ENCODE measurements at regions not wholly inside any gene's neighbourhood (a gene's known extent, or its start where the extent isn't known, plus 50 kb on each side); places are given as distances from the start of the nearest gene placed in this dataset.
"Not testable (repeated sequence)": the region's sequence is repeated elsewhere in the genome, so short reads cannot be mapped to it uniquely, and the experiment has no call there.

DNA sequence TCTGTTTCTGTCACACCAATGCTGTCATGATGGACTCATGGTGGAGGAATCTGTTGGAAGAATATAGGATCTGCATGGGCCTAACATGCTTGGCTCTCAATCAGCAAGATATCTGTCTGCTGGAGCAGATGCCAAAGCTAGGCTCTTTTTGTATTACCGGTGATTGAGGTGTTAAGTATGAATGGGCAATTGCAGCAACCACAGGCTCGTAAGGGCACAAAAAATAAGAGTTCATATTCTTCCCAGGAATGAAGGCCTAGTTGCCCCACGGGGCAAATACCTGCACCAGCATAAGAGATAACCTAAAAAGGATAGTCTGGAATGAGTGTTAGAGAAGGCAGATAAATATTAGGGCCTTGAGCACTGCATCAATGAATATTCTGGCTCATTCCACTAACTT, 679.5 kb upstream of the COX7C start:
- Mint-ChIP-seq H3K4me3 (no peak overlapping the region), H3K27ac (no peak overlapping the region), H3K36me3 (no peaks in the 10 kb centered on the region), H3K4me1 (no peaks in the 10 kb centered on the region), H3K9me3 (no peaks in the 10 kb centered on the region), H3K27me3 (no peaks in the 10 kb centered on the region)
- ATAC-seq, result no peak

DNA sequence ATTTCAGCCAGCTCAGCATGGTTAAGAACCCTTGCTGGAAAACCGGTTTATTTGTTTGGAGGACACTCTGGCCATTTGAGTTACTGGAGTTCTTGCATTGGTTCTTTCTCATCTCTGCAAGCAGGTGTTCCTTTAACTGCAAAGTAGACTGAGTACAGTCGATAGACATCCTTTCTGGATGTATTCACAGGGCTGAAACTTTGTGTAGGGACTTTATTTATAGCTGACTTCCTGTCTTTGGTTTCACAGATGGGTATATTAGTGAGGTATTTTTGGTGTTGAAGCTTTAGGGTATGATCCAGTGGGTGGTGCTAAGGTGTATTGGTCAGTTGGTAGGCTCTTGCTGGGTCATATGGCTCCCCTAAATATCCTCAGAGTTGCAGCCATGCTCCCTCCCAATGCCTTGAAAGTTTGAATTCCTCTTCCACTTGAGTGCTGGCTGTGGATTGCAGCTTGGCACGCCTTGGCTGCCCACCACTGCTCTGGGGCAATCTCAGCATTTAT, 666.0 kb upstream of the COX7C start:
- H3K27me3 Mint-ChIP-seq, result no peaks in the 10 kb centered on the region
- no peak for ATAC-seq
- no peaks in the 10 kb centered on the region for H3K36me3 Mint-ChIP-seq
- no peak overlapping the region for H3K27ac Mint-ChIP-seq
- no peaks in the 10 kb centered on the region for H3K4me1 Mint-ChIP-seq
- no peak overlapping the region for H3K4me3 Mint-ChIP-seq
- peaks cover 7% of the 10 kb centered on the region for H3K9me3 Mint-ChIP-seq

DNA sequence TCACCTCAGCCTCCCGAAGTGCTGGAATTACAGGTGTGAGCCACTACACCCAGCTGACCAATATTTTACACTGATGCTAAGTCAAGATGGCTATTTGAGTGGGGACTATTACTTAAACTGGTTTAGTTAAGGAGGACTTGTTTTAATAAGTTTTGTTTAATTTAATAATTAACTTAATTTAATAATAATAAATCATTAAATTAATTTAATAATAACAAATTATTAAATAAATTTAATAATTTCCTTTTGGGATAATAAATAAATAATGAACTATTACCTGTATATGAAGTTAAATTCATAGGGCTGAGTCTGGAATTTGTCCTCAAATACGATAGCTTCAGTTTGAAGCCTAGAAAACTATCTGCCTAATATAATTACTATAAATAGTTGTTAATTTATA, 665.1 kb upstream of the COX7C start:
- Mint-ChIP-seq H3K4me1 (no peaks in the 10 kb centered on the region), H3K36me3 (no peaks in the 10 kb centered on the region), H3K9me3 (peaks cover 7% of the 10 kb centered on the region), H3K27ac (no peak overlapping the region), H3K27me3 (no peaks in the 10 kb centered on the region), H3K4me3 (no peak overlapping the region)
- no peak for ATAC-seq

DNA sequence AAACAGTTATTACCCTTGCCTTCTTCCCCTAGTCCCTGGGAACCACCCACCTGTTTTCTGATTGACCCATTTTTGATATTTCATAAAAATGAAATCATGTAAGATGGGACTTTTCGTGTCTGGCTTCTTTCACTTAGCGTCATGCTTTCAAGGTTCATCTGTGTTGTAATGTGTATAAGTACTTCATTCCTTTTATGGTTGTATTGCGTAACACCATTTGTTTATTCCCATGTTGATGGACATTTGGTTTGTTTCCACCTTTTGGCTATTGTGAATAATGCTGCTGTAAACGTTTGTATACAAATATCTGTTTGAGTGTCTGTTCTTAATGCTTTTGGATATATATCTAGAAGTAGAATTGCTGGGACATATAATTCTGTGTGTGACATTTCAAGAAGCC, 650.1 kb upstream of the COX7C start:
- Mint-ChIP-seq H3K36me3 (no peaks in the 10 kb centered on the region), H3K4me1 (no peaks in the 10 kb centered on the region), H3K9me3 (no peaks in the 10 kb centered on the region), H3K27me3 (no peaks in the 10 kb centered on the region), H3K27ac (no peak overlapping the region), H3K4me3 (no peak overlapping the region)
- ATAC-seq, result no peak

DNA sequence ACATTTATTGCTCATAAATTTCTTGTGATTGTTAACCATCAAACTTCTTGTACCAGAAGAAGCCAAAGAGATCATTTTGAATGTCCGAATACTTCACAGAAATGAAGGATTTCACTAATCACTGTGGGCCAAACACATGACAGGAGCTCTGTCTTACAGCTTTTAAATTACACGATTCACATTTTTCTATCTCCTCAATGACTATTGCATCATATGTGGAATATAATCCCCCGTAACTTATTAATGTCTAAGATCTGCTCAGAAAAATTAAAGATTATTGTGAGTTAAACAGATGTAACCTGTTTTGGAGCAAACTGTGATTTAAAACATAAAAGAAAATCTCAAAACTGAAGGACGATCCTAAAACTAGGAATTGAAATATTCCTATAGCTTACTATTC, 645.2 kb upstream of the COX7C start:
- no peaks in the 10 kb centered on the region for H3K27me3 Mint-ChIP-seq
- H3K9me3 Mint-ChIP-seq, result no peaks in the 10 kb centered on the region
- no peaks in the 10 kb centered on the region for H3K4me1 Mint-ChIP-seq
- no peak for ATAC-seq
- H3K4me3 Mint-ChIP-seq, result no peak overlapping the region
- no peaks in the 10 kb centered on the region for H3K36me3 Mint-ChIP-seq
- H3K27ac Mint-ChIP-seq, result no peak overlapping the region

- Mint-ChIP-seq H3K9me3 (peaks cover under 1% of the 10 kb centered on the region), H3K27me3 (no peaks in the 10 kb centered on the region), H3K27ac (no peak overlapping the region), H3K36me3 (no peaks in the 10 kb centered on the region), H3K4me3 (no peak overlapping the region), H3K4me1 (no peaks in the 10 kb centered on the region)
- no peak for ATAC-seq
Measured at GRCh38 chr5:85985167-85985566, 632.6 kb upstream of the COX7C start.

GRCh38 chr5:85990998-85991397, 626.7 kb upstream of the COX7C start:
- H3K36me3 Mint-ChIP-seq, result no peaks in the 10 kb centered on the region
- no peak overlapping the region for H3K27ac Mint-ChIP-seq
- peaks cover 4% of the 10 kb centered on the region for H3K9me3 Mint-ChIP-seq
- no peaks in the 10 kb centered on the region for H3K4me1 Mint-ChIP-seq
- H3K4me3 Mint-ChIP-seq, result no peak overlapping the region
- ATAC-seq, result no peak
- H3K27me3 Mint-ChIP-seq, result no peaks in the 10 kb centered on the region

- H3K36me3 Mint-ChIP-seq, H3K27ac Mint-ChIP-seq, H3K4me3 Mint-ChIP-seq, H3K27me3 Mint-ChIP-seq, ATAC-seq, H3K4me1 Mint-ChIP-seq: not testable (repeated sequence)
- peaks cover 11% of the 10 kb centered on the region for H3K9me3 Mint-ChIP-seq
Measured at GRCh38 chr5:85994653-85995052, 623.1 kb upstream of the COX7C start.

DNA sequence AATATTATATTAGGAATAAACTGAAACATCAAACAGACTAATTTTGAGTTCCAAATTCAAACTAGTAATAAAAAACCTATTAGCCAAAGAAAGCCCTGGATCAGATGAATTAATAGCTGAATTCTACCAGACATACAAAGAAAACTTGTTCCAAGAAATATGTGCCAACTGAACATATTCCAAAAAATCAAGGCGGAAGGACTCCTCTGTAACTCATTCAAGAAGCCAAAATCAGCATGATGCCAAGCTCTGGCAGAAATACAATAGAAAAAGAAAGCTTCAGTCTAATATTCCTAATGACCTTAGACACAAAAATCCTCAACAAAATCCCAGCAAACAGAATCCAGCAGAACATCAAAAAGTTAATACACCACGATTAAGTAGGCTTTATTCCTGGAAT, 619.1 kb upstream of the COX7C start:
- Mint-ChIP-seq H3K9me3 (peaks cover 10% of the 10 kb centered on the region), H3K27ac (no peak overlapping the region), H3K4me3 (no peak overlapping the region), H3K27me3 (no peaks in the 10 kb centered on the region), H3K36me3 (no peaks in the 10 kb centered on the region), H3K4me1 (no peaks in the 10 kb centered on the region)
- no peak for ATAC-seq

GRCh38 chr5:86008293-86008692, 609.4 kb upstream of the COX7C start:
- no peak overlapping the region for H3K27ac Mint-ChIP-seq
- no peaks in the 10 kb centered on the region for H3K36me3 Mint-ChIP-seq
- H3K4me3 Mint-ChIP-seq, result no peak overlapping the region
- H3K27me3 Mint-ChIP-seq, result no peaks in the 10 kb centered on the region
- no peak for ATAC-seq
- H3K4me1 Mint-ChIP-seq, result no peaks in the 10 kb centered on the region
- H3K9me3 Mint-ChIP-seq, result peaks cover 15% of the 10 kb centered on the region

- no peak for ATAC-seq
- Mint-ChIP-seq H3K36me3 (no peaks in the 10 kb centered on the region), H3K4me3 (no peak overlapping the region), H3K27ac (no peak overlapping the region), H3K4me1 (no peaks in the 10 kb centered on the region), H3K27me3 (no peaks in the 10 kb centered on the region), H3K9me3 (peaks cover 15% of the 10 kb centered on the region)
Measured at GRCh38 chr5:86008704-86009103, 609.0 kb upstream of the COX7C start.

DNA sequence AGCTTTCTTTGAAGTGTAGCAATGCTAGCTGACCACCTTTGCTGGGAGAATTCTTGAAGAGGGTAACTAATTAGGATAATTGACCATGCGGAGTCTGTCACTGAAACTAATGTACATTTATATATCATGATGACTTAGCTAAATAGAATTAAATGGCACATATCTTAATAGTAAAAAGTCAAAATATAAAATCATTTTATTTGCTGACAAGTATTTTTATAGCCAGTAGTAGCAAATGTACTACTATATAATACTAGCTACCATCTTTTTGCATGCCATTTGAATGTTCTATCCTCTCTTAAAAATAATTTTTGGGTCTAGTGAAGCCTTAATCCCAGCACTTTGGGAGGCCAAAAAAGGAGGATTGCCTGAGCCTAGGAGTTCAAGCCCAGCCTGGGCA, 605.8 kb upstream of the COX7C start:
- Mint-ChIP-seq H3K27ac (no peak overlapping the region), H3K36me3 (no peaks in the 10 kb centered on the region), H3K9me3 (peaks cover 18% of the 10 kb centered on the region), H3K4me3 (no peak overlapping the region), H3K4me1 (no peaks in the 10 kb centered on the region), H3K27me3 (no peaks in the 10 kb centered on the region)
- no peak for ATAC-seq

GRCh38 chr5:86029308-86029707, 588.4 kb upstream of the COX7C start:
- H3K9me3 Mint-ChIP-seq, result no peaks in the 10 kb centered on the region
- H3K36me3 Mint-ChIP-seq, result no peaks in the 10 kb centered on the region
- no peak overlapping the region for H3K4me3 Mint-ChIP-seq
- ATAC-seq, result no peak
- H3K27ac Mint-ChIP-seq, result no peak overlapping the region
- H3K27me3 Mint-ChIP-seq, result no peaks in the 10 kb centered on the region
- no peaks in the 10 kb centered on the region for H3K4me1 Mint-ChIP-seq

GRCh38 chr5:86030753-86031152, 587.0 kb upstream of the COX7C start:
- H3K4me1 Mint-ChIP-seq, result no peaks in the 10 kb centered on the region
- no peak overlapping the region for H3K27ac Mint-ChIP-seq
- no peak for ATAC-seq
- no peak overlapping the region for H3K4me3 Mint-ChIP-seq
- no peaks in the 10 kb centered on the region for H3K27me3 Mint-ChIP-seq
- H3K36me3 Mint-ChIP-seq, result no peaks in the 10 kb centered on the region
- H3K9me3 Mint-ChIP-seq, result no peaks in the 10 kb centered on the region

GRCh38 chr5:86038566-86038965, 579.2 kb upstream of the COX7C start:
- H3K4me3 Mint-ChIP-seq, result no peak overlapping the region
- ATAC-seq, result no peak
- peaks cover 3% of the 10 kb centered on the region for H3K9me3 Mint-ChIP-seq
- no peaks in the 10 kb centered on the region for H3K27me3 Mint-ChIP-seq
- no peaks in the 10 kb centered on the region for H3K36me3 Mint-ChIP-seq
- H3K4me1 Mint-ChIP-seq, result no peaks in the 10 kb centered on the region
- H3K27ac Mint-ChIP-seq, result no peak overlapping the region

DNA sequence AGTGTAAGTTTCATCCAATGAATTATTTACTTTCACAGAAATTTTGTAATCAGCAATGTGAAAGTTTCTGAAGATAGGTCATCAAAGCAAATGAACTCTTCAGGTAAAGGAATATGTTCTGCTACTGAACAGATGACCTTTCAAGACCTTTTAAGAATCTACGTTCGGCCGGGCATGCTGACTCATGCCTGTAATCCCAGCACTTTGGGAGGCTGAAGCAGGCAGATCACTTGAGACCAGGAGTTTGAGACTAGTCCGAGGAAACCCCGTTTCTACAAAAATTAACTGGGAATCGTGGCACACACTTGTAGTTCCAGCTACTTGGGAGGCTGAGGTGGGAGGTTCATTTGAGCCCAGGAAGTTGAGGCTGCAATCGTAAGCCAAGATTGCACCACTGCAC, 578.4 kb upstream of the COX7C start:
- Mint-ChIP-seq H3K9me3 (peaks cover 3% of the 10 kb centered on the region), H3K36me3 (no peaks in the 10 kb centered on the region)

GRCh38 chr5:86070719-86071118, 547.0 kb upstream of the COX7C start:
- no peaks in the 10 kb centered on the region for H3K27me3 Mint-ChIP-seq
- H3K4me3 Mint-ChIP-seq, result no peak overlapping the region
- H3K27ac Mint-ChIP-seq, result no peak overlapping the region
- no peaks in the 10 kb centered on the region for H3K4me1 Mint-ChIP-seq
- peaks cover 5% of the 10 kb centered on the region for H3K9me3 Mint-ChIP-seq
- no peaks in the 10 kb centered on the region for H3K36me3 Mint-ChIP-seq
- ATAC-seq, result no peak

More for the DNA sequence above, 578.4 kb upstream of the COX7C start:
- no peak for ATAC-seq
- H3K27me3 Mint-ChIP-seq, result no peaks in the 10 kb centered on the region
- H3K4me1 Mint-ChIP-seq, result no peaks in the 10 kb centered on the region
- H3K27ac Mint-ChIP-seq, result no peak overlapping the region
- no peak overlapping the region for H3K4me3 Mint-ChIP-seq
